ENCODE measurements at regions not wholly inside any gene's neighbourhood (a gene's known extent, or its start where the extent isn't known, plus 50 kb on each side); places are given as distances from the start of the nearest gene placed in this dataset.

- Mint-ChIP-seq H3K4me1 (no peaks in the 10 kb centered on the region), H3K9me3 (ENCODE audit: insufficient read depth) (peaks cover 4% of the 10 kb centered on the region), H3K27ac (no peak overlapping the region), H3K4me3 (no peak overlapping the region), H3K27me3 (no peaks in the 10 kb centered on the region)
- Histone ChIP-seq H3K27ac (ENCODE audit: low read length in 2 of 2) (no peak overlapping the region), H3K4me3 (ENCODE audit: control extremely low read depth in 1 of 5, extremely low read depth in 1 of 5, insufficient read depth in 1 of 5, low read depth in 2 of 5, low read length in 4 of 5) (no peak overlapping the region), H3K36me3 (replicated peaks in 1 of 2; ENCODE audit: control extremely low read depth in 1 of 2, control insufficient read depth in 1 of 2, extremely low read depth in 1 of 2, insufficient read depth in 2 of 2, low read length in 1 of 2) (no peaks in the 10 kb centered on the region), H3K9ac (ENCODE audit: low read length) (no peak overlapping the region), H3K4me2 (replicated peaks; ENCODE audit: low read depth, low read length, poor library complexity, severe bottlenecking) (no peak overlapping the region), H3K27me3 (replicated peaks in 1 of 4; ENCODE audit: control extremely low read depth in 1 of 4, control insufficient read depth in 3 of 4, insufficient read depth in 4 of 4, low read length in 3 of 4) (no peaks in the 10 kb centered on the region), H3K9me3 (ENCODE audit: control extremely low read depth in 1 of 3, control insufficient read depth in 2 of 3, insufficient read depth in 1 of 3, low read length in 2 of 3) (no peaks in the 10 kb centered on the region), H3K79me2 (ENCODE audit: control insufficient read depth, insufficient read depth, low read length) (no peaks in the 10 kb centered on the region), H2AFZ (ENCODE audit: insufficient read depth, low read depth, low read length, poor library complexity, severe bottlenecking) (no peak overlapping the region), H4K20me1 (ENCODE audit: control insufficient read depth, insufficient read depth, low read length, poor library complexity, severe bottlenecking) (no peaks in the 10 kb centered on the region), H3K4me1 (ENCODE audit: control insufficient read depth in 2 of 2, insufficient read depth in 2 of 2, low read length in 2 of 2) (no peaks in the 10 kb centered on the region)
- intact Hi-C loops (cut with micrococcal nuclease) = no loop called here
- TF ChIP-seq EZH2 (IDR thresholded peaks at IDR 0.05; ENCODE audit: borderline replicate concordance, insufficient read depth, low read depth, low read length, poor library complexity, severe bottlenecking) = no peak
- no peak for TF ChIP-seq CTCF (IDR thresholded peaks at IDR 0.05)
- DNase-seq (no peak), ATAC-seq (ENCODE audit: low read depth) (no peak)
- ChIA-PET POLR2A (no interaction called here), CTCF (interaction anchor here (0.6 kb wide), 1 partner anchor 1277 kb away, joined by 3 read pairs; no protein-coding TSS in a partner anchor)
- WGBS (ENCODE audit: insufficient coverage) = 15% methylated on average over 1 of the region's 1 CpG
Measured at GRCh38 chr20:7031222-7031621, 263.7 kb downstream of the BMP2 start.

- H2AFZ ChIP-seq (ENCODE audit: insufficient read depth, low read depth, low read length, poor library complexity, severe bottlenecking) = no peak overlapping the region
- no peak overlapping the region for H3K4me3 ChIP-seq (ENCODE audit: control extremely low read depth in 1 of 5, extremely low read depth in 1 of 5, insufficient read depth in 1 of 5, low read depth in 2 of 5, low read length in 4 of 5)
- intact Hi-C loops (cut with micrococcal nuclease) = no loop called here
- no peak for ATAC-seq (ENCODE audit: low read depth)
- no peaks in the 10 kb centered on the region for H3K36me3 ChIP-seq (replicated peaks in 1 of 2; ENCODE audit: control extremely low read depth in 1 of 2, control insufficient read depth in 1 of 2, extremely low read depth in 1 of 2, insufficient read depth in 2 of 2, low read length in 1 of 2)
- H3K27me3 Mint-ChIP-seq = no peaks in the 10 kb centered on the region
- H4K20me1 ChIP-seq (ENCODE audit: control insufficient read depth, insufficient read depth, low read length, poor library complexity, severe bottlenecking) = no peaks in the 10 kb centered on the region
- no peaks in the 10 kb centered on the region for H3K27me3 ChIP-seq (replicated peaks in 1 of 4; ENCODE audit: control extremely low read depth in 1 of 4, control insufficient read depth in 3 of 4, insufficient read depth in 4 of 4, low read length in 3 of 4)
- DNase-seq = no peak
- no peaks in the 10 kb centered on the region for H3K4me1 Mint-ChIP-seq
- no peak overlapping the region for H3K4me2 ChIP-seq (replicated peaks; ENCODE audit: low read depth, low read length, poor library complexity, severe bottlenecking)
- POLR2A ChIA-PET = no interaction called here
- no peak overlapping the region for H3K27ac ChIP-seq (ENCODE audit: low read length in 2 of 2)
- peaks cover 4% of the 10 kb centered on the region for H3K9me3 Mint-ChIP-seq (ENCODE audit: insufficient read depth)
- H3K9me3 ChIP-seq (ENCODE audit: control extremely low read depth in 1 of 3, control insufficient read depth in 2 of 3, insufficient read depth in 1 of 3, low read length in 2 of 3) = no peaks in the 10 kb centered on the region
- no peaks in the 10 kb centered on the region for H3K4me1 ChIP-seq (ENCODE audit: control insufficient read depth in 2 of 2, insufficient read depth in 2 of 2, low read length in 2 of 2)
- no peak overlapping the region for H3K9ac ChIP-seq (ENCODE audit: low read length)
- H3K27ac Mint-ChIP-seq = no peak overlapping the region
- H3K4me3 Mint-ChIP-seq = no peak overlapping the region
- no peak for TF ChIP-seq EZH2 (IDR thresholded peaks at IDR 0.05; ENCODE audit: borderline replicate concordance, insufficient read depth, low read depth, low read length, poor library complexity, severe bottlenecking)
- no peak for TF ChIP-seq CTCF (IDR thresholded peaks at IDR 0.05)
- H3K79me2 ChIP-seq (ENCODE audit: control insufficient read depth, insufficient read depth, low read length) = no peaks in the 10 kb centered on the region
- 100% methylated on average over 1 of the region's 2 CpGs for WGBS (ENCODE audit: insufficient coverage)
- CTCF ChIA-PET = no interaction called here
Measured at GRCh38 chr20:7038029-7038428, 270.5 kb downstream of the BMP2 start.

Data from B cell (primary cell).